HG03175 (cell line): ENCODE measurements at regions not wholly inside any gene's neighbourhood (a gene's known extent, or its start where the extent isn't known, plus 50 kb on each side); places are given as distances from the start of the nearest gene placed in this dataset.

Source experiments
- ATAC-seq: cut with Tn5 transposase; IDR thresholded peaks from one replicate; pipeline ENCODE4 v1.9.1; 2021; ENCODE audit warnings: mild to moderate bottlenecking, moderate library complexity; ENCODE audit not compliant: unreplicated experiment

- no peak for ATAC-seq
Measured at GRCh38 chr5:174282391-174282790, 236.9 kb downstream of the NSG2 start.

GRCh38 chr5:174283211-174284005, 237.9 kb downstream of the NSG2 start:
- no peak for ATAC-seq

- ATAC-seq = no peak
Measured at GRCh38 chr5:174284873-174285272, 239.4 kb downstream of the NSG2 start.

GRCh38 chr5:174287761-174288160, 242.3 kb downstream of the NSG2 start:
- ATAC-seq = no peak

- ATAC-seq = no peak
Measured at GRCh38 chr5:174288439-174288838, 242.9 kb downstream of the NSG2 start.

- no peak for ATAC-seq
Measured at GRCh38 chr5:174291162-174291561, 245.7 kb downstream of the NSG2 start.

GRCh38 chr5:174292348-174292747, 246.8 kb downstream of the NSG2 start:
- no peak for ATAC-seq

- no peak for ATAC-seq
Measured at GRCh38 chr5:174293006-174293405, 247.5 kb downstream of the NSG2 start.

GRCh38 chr5:174293481-174293880, 248.0 kb downstream of the NSG2 start:
- no peak for ATAC-seq

GRCh38 chr5:174294891-174295620, 249.6 kb downstream of the NSG2 start:
- no peak for ATAC-seq

GRCh38 chr5:174295702-174296436, 250.4 kb downstream of the NSG2 start:
- ATAC-seq = no peak

- no peak for ATAC-seq
Measured at GRCh38 chr5:174300118-174300940, 254.8 kb downstream of the NSG2 start.

GRCh38 chr5:174300941-174301761, 255.6 kb downstream of the NSG2 start:
- no peak for ATAC-seq

- ATAC-seq = no peak
Measured at GRCh38 chr5:174301848-174302625, 256.5 kb downstream of the NSG2 start.

- no peak for ATAC-seq
Measured at GRCh38 chr5:174303035-174303434, 257.5 kb downstream of the NSG2 start.

GRCh38 chr5:174303437-174304045, 258.0 kb downstream of the NSG2 start:
- ATAC-seq = no peak

GRCh38 chr5:174305241-174305681, 259.8 kb downstream of the NSG2 start:
- ATAC-seq = no peak

GRCh38 chr5:174306345-174307030, 261.0 kb downstream of the NSG2 start:
- ATAC-seq = no peak
